ENCODE measurements at regions not wholly inside any gene's neighbourhood (a gene's known extent, or its start where the extent isn't known, plus 50 kb on each side); places are given as distances from the start of the nearest gene placed in this dataset.
"Not testable (repeated sequence)": the region's sequence is repeated elsewhere in the genome, so short reads cannot be mapped to it uniquely, and the experiment has no call there.

DNA sequence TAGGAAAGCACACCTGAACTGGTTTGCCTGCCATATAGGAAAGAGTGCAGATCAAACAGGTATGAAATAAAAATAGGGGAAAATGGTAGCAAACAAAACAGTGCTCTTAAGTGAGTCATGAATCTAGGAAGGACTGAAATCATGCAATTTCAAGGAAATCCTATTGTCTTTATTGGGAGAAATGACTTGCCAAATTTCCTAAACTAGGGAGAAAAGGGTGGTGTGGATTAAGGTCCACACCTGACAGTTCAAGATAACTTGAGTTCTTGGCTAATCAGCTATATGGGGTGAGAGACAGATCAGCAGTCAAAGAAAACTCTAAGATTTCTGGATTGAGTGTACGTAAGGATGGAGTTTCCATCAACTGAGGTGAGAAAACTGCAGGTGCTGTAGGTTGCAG is 101.1 kb downstream of the PRKAB2 start:
- no peak for DNase-seq (ENCODE audit: extremely low read depth in 1 of 2, low read depth in 1 of 2)

DNA sequence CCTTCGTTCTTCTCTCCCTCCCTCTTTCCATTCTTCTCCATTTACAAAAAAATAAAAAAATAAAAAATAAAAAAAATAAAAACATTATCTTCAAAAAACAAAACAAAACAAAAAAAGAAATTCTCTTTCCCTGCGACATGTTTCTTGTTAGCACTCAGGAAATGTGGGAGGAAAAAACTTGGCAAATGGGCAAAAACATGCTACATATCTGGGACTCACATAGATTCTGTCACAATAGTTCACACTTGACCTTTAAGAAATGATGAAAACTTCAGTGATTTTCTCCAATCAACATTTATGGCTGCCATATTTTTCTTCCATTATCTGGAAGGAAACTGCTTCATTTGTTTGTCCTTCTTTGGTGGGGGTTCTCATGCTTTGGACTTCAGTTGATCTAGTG is 109.3 kb downstream of the PRKAB2 start:
- no peak for DNase-seq (ENCODE audit: extremely low read depth in 1 of 2, low read depth in 1 of 2)

DNA sequence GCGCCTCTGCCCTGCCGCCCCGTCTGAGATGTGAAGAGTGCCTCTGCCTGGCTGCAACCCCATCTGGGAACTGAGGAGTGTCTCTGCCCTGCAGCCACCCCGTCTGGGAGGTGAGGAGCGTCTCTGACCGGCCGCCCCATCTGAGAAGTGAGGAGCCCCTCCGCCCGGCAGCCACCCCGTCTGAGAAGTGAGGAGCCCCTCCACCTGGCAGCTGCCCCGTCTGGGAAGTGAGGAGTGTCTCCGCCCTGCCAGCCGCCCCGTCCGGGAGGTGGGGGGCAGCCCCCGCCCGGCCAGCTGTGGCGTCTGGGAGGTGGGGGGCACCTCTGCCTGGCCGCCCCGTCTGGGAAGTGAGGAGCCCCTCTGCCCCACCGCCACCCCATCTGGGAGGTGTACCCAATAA is 110.4 kb downstream of the PRKAB2 start:
- not testable (repeated sequence) for DNase-seq (ENCODE audit: extremely low read depth in 1 of 2, low read depth in 1 of 2)

DNA sequence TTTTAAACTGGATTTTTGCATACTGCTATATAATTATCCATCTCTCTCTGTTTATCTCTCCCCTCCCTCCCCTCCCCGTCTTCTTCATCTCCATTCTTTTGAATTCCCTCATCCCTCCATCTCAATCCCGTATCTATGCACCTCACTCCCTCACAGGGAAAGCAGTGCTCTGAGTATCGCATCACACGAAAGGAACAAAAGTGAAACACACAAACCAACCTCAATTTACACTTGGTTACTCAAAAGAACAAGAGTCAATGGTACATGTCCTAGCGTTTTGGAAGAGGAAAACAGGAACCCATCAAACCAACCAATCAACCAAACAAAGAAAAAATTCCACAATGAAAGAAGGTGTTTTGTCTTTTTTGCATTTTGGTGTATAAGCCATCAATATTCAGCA is 115.1 kb downstream of the NBPF12 start:
- DNase-seq (ENCODE audit: extremely low read depth in 1 of 2, low read depth in 1 of 2): no peak

DNA sequence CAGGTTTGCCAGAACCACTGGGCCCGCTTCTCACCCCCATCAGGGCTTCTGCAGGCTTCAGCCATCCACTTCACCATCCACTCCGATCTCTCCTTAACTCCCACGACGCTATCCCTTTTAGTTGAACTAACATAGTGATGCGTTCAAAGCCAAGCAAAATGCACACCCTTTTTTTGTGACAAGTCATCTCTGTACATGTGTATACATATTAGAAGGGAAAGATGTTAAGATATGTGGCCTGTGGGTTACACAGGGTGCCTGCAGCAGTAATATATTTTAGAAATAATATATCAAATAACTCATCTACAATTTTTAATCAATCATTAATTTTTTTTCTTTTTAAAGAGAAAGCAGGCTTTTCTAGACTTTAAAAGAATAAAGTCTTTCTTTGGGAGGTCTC is 114.6 kb downstream of the NBPF12 start:
- no peak for DNase-seq (ENCODE audit: extremely low read depth in 1 of 2, low read depth in 1 of 2)

DNA sequence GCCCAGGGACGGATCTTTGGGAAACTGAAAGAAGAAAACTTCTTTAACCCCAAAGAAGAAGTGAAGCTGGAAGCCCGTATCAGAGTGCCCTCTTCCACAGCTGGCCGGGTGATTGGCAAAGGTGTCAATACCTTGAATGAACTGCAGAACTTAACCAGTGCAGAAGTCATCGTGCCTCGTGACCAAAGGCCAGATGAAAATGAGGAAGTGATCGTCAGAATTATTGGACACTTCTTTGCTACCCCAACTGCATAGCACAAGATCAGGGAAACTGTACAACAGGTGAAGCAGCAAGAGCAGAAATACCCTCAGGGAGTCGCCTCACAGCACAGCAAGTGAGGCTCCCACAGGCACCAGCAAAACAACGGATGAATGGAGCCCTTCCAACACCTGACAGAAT is 114.0 kb downstream of the NBPF12 start:
- DNase-seq (ENCODE audit: extremely low read depth in 1 of 2, low read depth in 1 of 2): no peak

DNA sequence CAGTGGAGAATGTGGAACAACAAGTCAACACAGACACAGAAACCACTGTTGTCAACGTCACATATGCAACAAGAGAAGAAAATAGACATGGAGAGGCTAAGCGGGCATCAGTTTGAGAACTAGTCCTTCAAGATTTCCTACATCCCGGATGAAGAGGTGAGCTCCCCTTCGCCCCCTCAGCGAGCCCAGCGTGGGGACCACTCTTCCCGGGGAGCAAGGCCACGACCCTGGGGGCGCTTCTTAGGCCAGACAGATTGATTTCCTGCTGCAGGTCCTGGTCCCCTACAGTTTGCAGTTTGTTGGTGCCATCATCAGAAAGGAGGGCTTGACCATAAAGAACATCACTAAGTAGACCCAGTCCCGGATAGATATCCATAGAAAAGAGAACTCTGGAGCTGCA is 113.0 kb downstream of the NBPF12 start:
- DNase-seq (ENCODE audit: extremely low read depth in 1 of 2, low read depth in 1 of 2): no peak

DNA sequence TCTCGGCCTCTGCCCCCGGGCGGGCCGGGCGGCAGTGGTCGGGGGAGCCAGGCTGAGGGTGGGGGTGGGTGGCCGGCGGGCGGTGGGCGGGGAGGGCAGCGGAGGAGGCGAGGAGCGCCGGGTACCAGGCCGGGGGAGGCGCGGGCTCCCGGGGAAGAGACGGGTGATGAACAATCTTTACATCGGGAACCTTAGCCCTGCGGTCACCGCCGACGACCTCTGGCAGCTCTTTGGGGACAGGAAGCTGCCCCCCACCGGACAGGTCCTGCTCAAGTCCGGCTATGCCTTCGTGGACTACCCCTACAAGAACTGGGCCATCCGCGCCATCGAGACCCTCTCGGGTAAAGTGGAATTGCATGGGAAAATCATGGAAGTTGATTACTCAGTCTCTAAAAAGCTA is 112.5 kb downstream of the NBPF12 start:
- no peak for DNase-seq (ENCODE audit: extremely low read depth in 1 of 2, low read depth in 1 of 2)

DNA sequence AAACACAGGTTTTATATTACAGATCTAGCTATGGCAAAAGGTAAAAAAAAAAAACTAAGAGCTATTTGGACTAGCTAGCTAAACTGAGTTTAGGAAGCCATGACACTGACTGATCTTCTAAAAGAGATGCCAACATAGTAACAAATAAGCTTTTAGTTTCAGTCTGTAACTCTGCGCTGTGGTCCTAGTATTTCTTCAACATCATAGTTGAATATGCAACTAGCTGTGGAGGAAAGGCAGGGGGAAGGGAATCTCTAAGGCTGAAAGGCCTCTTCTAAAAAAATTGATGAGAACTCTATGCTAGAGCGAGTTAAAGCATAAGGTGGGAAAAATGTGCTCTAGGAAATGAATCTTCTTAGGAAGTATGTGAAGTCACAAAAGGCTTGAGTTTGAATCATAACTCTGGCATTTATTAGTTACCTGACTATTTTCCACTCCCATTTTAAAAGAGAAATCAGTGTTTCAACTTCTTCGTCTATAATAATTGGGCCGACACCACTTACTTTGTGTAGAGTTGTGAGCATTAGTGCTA is 108.8 kb downstream of the NBPF12 start:
- DNase-seq (ENCODE audit: extremely low read depth in 1 of 2, low read depth in 1 of 2): not testable (repeated sequence)

DNA sequence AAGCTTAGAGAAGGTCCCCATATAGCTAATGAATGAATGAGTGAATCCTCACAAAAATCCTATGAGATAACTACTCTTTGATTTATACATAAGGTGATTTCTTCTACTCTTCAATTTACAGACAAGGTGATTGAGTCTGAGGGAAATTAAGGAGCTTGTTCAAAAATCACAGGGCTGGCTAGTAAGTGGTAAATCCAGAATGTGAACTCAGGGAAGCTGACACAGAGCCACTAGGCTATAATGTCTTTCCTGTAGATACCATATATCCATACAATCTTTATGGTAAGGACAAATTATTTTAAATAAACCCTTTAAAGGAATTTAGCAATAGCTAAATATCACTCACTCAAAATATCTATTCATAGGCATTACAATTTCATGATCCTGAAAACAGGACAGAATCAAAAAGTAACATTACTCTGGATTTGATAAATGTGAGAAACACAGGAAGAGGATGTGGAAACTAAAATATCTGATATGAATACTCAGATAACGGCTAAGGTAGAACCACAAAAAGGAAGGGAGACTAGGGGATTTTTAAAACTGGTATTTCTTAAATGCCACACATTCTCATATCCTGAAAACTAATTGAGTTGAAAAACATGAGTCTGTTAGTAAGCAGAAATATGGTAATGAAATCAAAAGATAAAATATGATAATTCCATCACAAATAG is 108.2 kb downstream of the NBPF12 start:
- DNase-seq (ENCODE audit: extremely low read depth in 1 of 2, low read depth in 1 of 2): no peak

Measured in stimulated activated CD8-positive, alpha-beta memory T cell treated with anti-CD3 and anti-CD28 coated beads, Interleukin-7, amount 100 ng/mL, for 48 hours (primary cell).